ENCODE measurements at regions not wholly inside any gene's neighbourhood (a gene's known extent, or its start where the extent isn't known, plus 50 kb on each side); places are given as distances from the start of the nearest gene placed in this dataset.

GRCh38 chr2:240319221-240319854 lies 116.1 kb upstream of the GPC1 start:
- H3K27ac ChIP-seq: no peak overlapping the region

GRCh38 chr2:240319855-240320203 lies 115.6 kb upstream of the GPC1 start:
- TF ChIP-seq CTCF (conservative IDR thresholded peaks at IDR 0.05): no peak
- no peak overlapping the region for H3K27ac ChIP-seq

More at GRCh38 chr2:240319221-240319854, 116.1 kb upstream of the GPC1 start:
- no peak for TF ChIP-seq CTCF (conservative IDR thresholded peaks at IDR 0.05)

GRCh38 chr2:240320204-240320993 lies 115.1 kb upstream of the GPC1 start:
- no peak overlapping the region for H3K27ac ChIP-seq

GRCh38 chr2:240322231-240322955 lies 113.1 kb upstream of the GPC1 start:
- H3K27ac ChIP-seq: no peak overlapping the region

More at GRCh38 chr2:240320204-240320993, 115.1 kb upstream of the GPC1 start:
- no peak for TF ChIP-seq CTCF (conservative IDR thresholded peaks at IDR 0.05)

GRCh38 chr2:240322991-240323390 lies 112.5 kb upstream of the GPC1 start:
- TF ChIP-seq CTCF (conservative IDR thresholded peaks at IDR 0.05): no peak

More at GRCh38 chr2:240322231-240322955, 113.1 kb upstream of the GPC1 start:
- TF ChIP-seq CTCF (conservative IDR thresholded peaks at IDR 0.05): no peak

GRCh38 chr2:240323601-240324291 lies 111.7 kb upstream of the GPC1 start:
- H3K27ac ChIP-seq: no peak overlapping the region

More at GRCh38 chr2:240322991-240323390, 112.5 kb upstream of the GPC1 start:
- no peak overlapping the region for H3K27ac ChIP-seq

More at GRCh38 chr2:240323601-240324291, 111.7 kb upstream of the GPC1 start:
- no peak for TF ChIP-seq CTCF (conservative IDR thresholded peaks at IDR 0.05)

Data from VCaP (cell line).